Mesothelial cell of epicardium (in vitro differentiated cells): ENCODE measurements at regions not wholly inside any gene's neighbourhood (a gene's known extent, or its start where the extent isn't known, plus 50 kb on each side); places are given as distances from the start of the nearest gene placed in this dataset.

ENCODE experiments used
- DNase-seq, 2 experiments: peaks; one replicate each; pipeline ENCODE4 v3.0.0; 2021; ENCODE audit warnings: low spot score in 2 of 2; ENCODE audit not compliant: unreplicated experiment in 2 of 2
- H3K27ac Mint-ChIP-seq: 2 replicates; pipeline ENCODE4 v1.8.0; 2021; ENCODE audit warnings: mixed read lengths
- H3K27me3 Mint-ChIP-seq: 2 replicates; pipeline ENCODE4 v1.8.0; 2021; ENCODE audit warnings: low read depth, mixed read lengths
- H3K36me3 Mint-ChIP-seq: 2 replicates; pipeline ENCODE4 v1.8.0; 2021; ENCODE audit warnings: mixed read lengths
- H3K4me1 Mint-ChIP-seq: 2 replicates; pipeline ENCODE4 v1.8.0; 2021; ENCODE audit warnings: mixed read lengths
- H3K4me3 Mint-ChIP-seq: 2 replicates; pipeline ENCODE4 v1.8.0; 2021; ENCODE audit warnings: mild to moderate bottlenecking, moderate library complexity, mixed read lengths
- H3K9me3 Mint-ChIP-seq: 2 replicates; pipeline ENCODE4 v1.8.0; 2021; ENCODE audit warnings: mixed read lengths
- CTCF ChIP-seq: fragments of 200-600 bp; sonication (generic); IDR thresholded peaks from one replicate; pipeline ENCODE4 v1.5.0; 2021; ENCODE audit warnings: antibody characterized with exemption; ENCODE audit not compliant: unreplicated experiment

- Mint-ChIP-seq H3K27me3 (peaks cover 39% of the 10 kb centered on the region), H3K4me1 (no peaks in the 10 kb centered on the region), H3K36me3 (no peaks in the 10 kb centered on the region), H3K9me3 (peaks cover 5% of the 10 kb centered on the region), H3K4me3 (no peak overlapping the region), H3K27ac (no peak overlapping the region)
- DNase-seq: no peak
- no peak for TF ChIP-seq CTCF
These were observed 291.3 kb upstream of the NCKAP5 start for GRCh38 chr2:133859578-133859977.

GRCh38 chr2:133862400-133862977 is 294.2 kb upstream of the NCKAP5 start:
- Mint-ChIP-seq H3K4me3 (no peak overlapping the region), H3K27ac (no peak overlapping the region), H3K36me3 (no peaks in the 10 kb centered on the region), H3K27me3 (peaks cover 47% of the 10 kb centered on the region), H3K4me1 (no peaks in the 10 kb centered on the region), H3K9me3 (peaks cover 5% of the 10 kb centered on the region)
- no peak for DNase-seq
- no peak for TF ChIP-seq CTCF

- H3K27me3 Mint-ChIP-seq: peaks cover 42% of the 10 kb centered on the region
- no peaks in the 10 kb centered on the region for H3K9me3 Mint-ChIP-seq
- no peak for DNase-seq
- no peak for TF ChIP-seq CTCF
- no peaks in the 10 kb centered on the region for H3K4me1 Mint-ChIP-seq
- H3K36me3 Mint-ChIP-seq: no peaks in the 10 kb centered on the region
- H3K4me3 Mint-ChIP-seq: no peak overlapping the region
- H3K27ac Mint-ChIP-seq: no peak overlapping the region
These were observed 295.0 kb upstream of the NCKAP5 start for GRCh38 chr2:133863106-133863800.

- Mint-ChIP-seq H3K4me3 (no peak overlapping the region), H3K4me1 (no peaks in the 10 kb centered on the region), H3K36me3 (no peaks in the 10 kb centered on the region), H3K27ac (no peak overlapping the region), H3K27me3 (peaks cover 32% of the 10 kb centered on the region), H3K9me3 (peaks cover 5% of the 10 kb centered on the region)
- DNase-seq: no peak
- no peak for TF ChIP-seq CTCF
These were observed 296.9 kb upstream of the NCKAP5 start for GRCh38 chr2:133865141-133865540.

GRCh38 chr2:133867166-133867565 is 298.9 kb upstream of the NCKAP5 start:
- DNase-seq: no peak
- H3K36me3 Mint-ChIP-seq: no peaks in the 10 kb centered on the region
- peaks cover 26% of the 10 kb centered on the region for H3K27me3 Mint-ChIP-seq
- H3K4me1 Mint-ChIP-seq: no peaks in the 10 kb centered on the region
- TF ChIP-seq CTCF: no peak
- H3K4me3 Mint-ChIP-seq: no peak overlapping the region
- no peak overlapping the region for H3K27ac Mint-ChIP-seq
- peaks cover 9% of the 10 kb centered on the region for H3K9me3 Mint-ChIP-seq
